ENCODE measurements at regions not wholly inside any gene's neighbourhood (a gene's known extent, or its start where the extent isn't known, plus 50 kb on each side); places are given as distances from the start of the nearest gene placed in this dataset.

DNA sequence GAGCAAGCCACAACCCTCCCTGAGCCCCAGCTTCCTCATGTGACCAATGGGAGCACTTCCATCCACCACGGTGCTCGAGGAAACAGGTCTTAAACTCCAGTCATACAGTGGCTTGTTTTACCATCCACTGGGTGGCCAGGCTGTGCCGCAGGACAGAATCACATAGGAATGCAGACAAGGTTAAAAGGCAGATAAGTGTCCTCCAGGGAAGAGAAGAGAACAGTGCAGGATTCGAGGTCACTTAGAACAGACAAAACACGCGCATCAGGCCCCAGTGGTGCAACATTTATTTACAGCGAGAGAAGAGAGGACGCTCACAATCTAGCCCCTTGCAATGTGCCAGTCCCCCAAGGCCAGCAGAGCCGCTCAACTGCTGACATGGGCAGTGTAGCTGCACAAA is 92.8 kb downstream of the TMEM130 start:
- no peak overlapping the region for H3K4me3 Mint-ChIP-seq (ENCODE audit: unreplicated experiment)
- H3K4me1 Mint-ChIP-seq (ENCODE audit: low read depth): no peaks in the 10 kb centered on the region
- TF ChIP-seq, protein P1, sequence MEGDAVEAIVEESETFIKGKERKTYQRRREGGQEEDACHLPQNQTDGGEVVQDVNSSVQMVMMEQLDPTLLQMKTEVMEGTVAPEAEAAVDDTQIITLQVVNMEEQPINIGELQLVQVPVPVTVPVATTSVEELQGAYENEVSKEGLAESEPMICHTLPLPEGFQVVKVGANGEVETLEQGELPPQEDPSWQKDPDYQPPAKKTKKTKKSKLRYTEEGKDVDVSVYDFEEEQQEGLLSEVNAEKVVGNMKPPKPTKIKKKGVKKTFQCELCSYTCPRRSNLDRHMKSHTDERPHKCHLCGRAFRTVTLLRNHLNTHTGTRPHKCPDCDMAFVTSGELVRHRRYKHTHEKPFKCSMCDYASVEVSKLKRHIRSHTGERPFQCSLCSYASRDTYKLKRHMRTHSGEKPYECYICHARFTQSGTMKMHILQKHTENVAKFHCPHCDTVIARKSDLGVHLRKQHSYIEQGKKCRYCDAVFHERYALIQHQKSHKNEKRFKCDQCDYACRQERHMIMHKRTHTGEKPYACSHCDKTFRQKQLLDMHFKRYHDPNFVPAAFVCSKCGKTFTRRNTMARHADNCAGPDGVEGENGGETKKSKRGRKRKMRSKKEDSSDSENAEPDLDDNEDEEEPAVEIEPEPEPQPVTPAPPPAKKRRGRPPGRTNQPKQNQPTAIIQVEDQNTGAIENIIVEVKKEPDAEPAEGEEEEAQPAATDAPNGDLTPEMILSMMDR (IDR thresholded peaks at IDR 0.05): no peak
- no peak for DNase-seq (ENCODE audit: low spot score)
- no peaks in the 10 kb centered on the region for H3K9me3 Mint-ChIP-seq (ENCODE audit: low read depth)
- H3K27ac Mint-ChIP-seq (ENCODE audit: unreplicated experiment): no peak overlapping the region
- H3K36me3 Mint-ChIP-seq (ENCODE audit: low read depth): no peaks in the 10 kb centered on the region
- H3K27me3 Mint-ChIP-seq (ENCODE audit: low read depth): peaks cover 9% of the 10 kb centered on the region

DNA sequence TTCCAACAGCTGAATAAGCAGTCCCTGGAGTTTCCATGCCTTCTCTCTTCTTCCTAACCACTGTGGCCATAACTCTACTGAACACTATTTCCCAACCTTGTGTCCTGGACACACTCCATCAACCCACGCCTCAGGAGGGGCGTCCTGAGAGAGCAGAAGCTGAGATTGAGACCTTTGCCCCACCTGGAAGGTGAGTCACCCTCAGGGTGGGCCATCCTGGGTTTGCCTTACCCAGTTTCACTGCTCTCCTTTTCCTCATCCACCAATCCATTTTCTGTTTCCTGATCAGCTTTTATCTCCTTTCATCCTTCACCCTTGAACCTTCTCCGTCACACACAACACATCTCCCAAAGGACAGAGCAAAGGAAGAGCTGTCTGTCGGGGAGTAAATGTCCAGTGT is 91.4 kb downstream of the TMEM130 start:
- Mint-ChIP-seq H3K27ac (ENCODE audit: unreplicated experiment) (no peak overlapping the region), H3K4me3 (ENCODE audit: unreplicated experiment) (no peak overlapping the region), H3K4me1 (ENCODE audit: low read depth) (no peaks in the 10 kb centered on the region), H3K36me3 (ENCODE audit: low read depth) (no peaks in the 10 kb centered on the region), H3K9me3 (ENCODE audit: low read depth) (no peaks in the 10 kb centered on the region), H3K27me3 (ENCODE audit: low read depth) (peaks cover 12% of the 10 kb centered on the region)
- TF ChIP-seq, protein P1 (IDR thresholded peaks at IDR 0.05): no peak
- no peak for DNase-seq (ENCODE audit: low spot score)

DNA sequence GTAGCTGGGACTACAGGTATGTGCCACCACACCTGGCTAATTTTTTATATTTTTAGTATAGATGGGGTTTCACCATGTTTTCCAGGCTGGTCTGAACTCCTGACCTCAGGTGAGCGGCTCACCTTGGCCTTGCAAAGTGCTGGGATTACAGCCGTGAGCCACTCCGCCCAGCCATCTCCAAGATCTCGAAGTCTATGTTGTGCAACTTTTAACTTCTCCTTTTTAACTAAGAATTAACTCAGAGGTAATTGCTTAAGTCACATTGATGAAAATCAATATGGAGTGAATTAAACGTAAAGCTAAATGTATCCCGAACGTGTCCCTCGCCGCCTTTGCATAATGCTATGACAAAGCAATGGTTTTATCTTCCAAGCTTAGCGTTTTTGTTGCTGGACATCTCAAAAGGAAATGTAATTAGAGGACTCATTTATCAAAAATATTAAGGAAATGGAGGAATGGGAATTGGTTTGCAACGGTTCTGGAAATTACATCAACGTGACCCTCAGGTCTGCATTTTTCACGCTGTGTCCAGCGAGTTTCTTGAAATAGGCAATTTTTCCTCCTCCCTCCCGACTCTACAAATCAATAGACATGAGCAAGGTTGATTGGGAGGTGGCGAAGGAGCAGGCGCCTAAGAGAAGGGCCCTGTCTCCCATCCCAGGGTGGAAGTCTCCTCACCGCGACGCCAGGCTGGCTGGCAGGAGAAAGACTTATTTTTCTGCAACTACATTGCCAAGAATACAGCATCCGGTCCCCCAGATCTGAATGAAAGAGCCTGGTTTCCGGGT is 89.8 kb downstream of the TMEM130 start:
- no peaks in the 10 kb centered on the region for H3K4me1 Mint-ChIP-seq (ENCODE audit: low read depth)
- DNase-seq (ENCODE audit: low spot score): no peak
- H3K27me3 Mint-ChIP-seq (ENCODE audit: low read depth): peaks cover 20% of the 10 kb centered on the region
- no peaks in the 10 kb centered on the region for H3K36me3 Mint-ChIP-seq (ENCODE audit: low read depth)
- TF ChIP-seq, protein P1 (IDR thresholded peaks at IDR 0.05): no peak
- no peak overlapping the region for H3K27ac Mint-ChIP-seq (ENCODE audit: unreplicated experiment)
- H3K4me3 Mint-ChIP-seq (ENCODE audit: unreplicated experiment): no peak overlapping the region
- no peaks in the 10 kb centered on the region for H3K9me3 Mint-ChIP-seq (ENCODE audit: low read depth)

DNA sequence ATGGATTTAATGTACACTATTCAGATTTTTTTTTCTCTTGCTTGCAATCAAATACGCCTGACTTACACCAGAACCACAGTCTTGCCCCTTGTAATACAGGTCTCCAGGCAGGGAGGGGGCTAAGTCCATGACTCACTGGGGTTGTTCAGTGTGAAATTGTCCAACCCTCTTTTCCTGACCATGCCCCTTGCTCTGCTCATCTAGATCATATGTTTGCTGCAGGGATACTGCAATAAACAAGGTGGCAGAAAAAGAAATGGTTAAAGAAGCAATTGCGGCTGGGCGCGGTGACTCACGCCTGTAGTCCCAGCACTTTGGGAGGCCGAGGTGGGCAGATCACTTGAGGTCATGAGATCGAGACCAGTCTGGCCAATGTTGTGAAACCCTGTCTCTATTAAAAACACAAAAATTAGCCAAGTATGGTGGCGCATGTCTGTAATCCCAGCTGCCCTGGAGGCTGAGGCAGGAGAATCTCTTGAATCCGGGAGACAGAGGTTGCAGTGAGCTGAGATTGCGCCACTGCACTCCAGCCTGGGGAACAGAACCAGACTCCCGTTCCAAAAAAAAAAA is 85.5 kb downstream of the TMEM130 start:
- H3K4me1 Mint-ChIP-seq (ENCODE audit: low read depth): peaks cover 3% of the 10 kb centered on the region
- H3K36me3 Mint-ChIP-seq (ENCODE audit: low read depth): no peaks in the 10 kb centered on the region
- H3K27me3 Mint-ChIP-seq (ENCODE audit: low read depth): peaks cover 26% of the 10 kb centered on the region
- no peak overlapping the region for H3K4me3 Mint-ChIP-seq (ENCODE audit: unreplicated experiment)
- H3K27ac Mint-ChIP-seq (ENCODE audit: unreplicated experiment): no peak overlapping the region
- TF ChIP-seq, protein P1 (IDR thresholded peaks at IDR 0.05): no peak
- DNase-seq (ENCODE audit: low spot score): no peak
- H3K9me3 Mint-ChIP-seq (ENCODE audit: low read depth): no peaks in the 10 kb centered on the region

DNA sequence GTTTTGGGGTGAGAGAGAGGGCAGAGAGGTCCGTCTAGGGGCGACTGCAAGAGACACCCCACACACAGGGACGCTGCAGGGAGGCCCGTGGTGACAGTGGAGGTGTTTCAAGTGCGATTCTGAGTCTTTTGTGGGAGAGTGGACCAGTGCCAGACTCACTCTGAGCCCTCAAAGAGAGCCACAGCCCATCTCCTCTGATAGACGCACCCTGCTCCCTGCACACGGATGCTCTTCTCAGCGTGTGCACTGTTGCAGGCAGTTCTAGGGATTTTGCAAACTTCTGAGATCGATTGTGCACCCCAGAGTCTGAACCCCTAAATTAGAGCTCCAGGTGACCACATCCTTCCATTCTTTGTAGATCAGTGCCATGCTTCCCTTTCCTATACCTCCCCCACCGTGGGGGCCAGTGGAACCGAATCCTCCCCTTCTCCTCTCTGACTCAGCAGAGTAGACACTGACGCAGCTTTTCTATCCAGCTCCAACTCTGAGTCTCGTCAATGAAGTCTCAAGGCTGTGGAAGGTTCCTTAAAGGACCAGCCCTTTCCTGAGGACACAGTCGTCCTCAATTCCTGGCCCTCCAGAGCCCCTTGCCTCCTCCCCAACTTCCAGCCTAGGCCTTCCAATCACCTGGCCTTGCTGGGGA is 83.8 kb downstream of the TMEM130 start:
- H3K27ac Mint-ChIP-seq (ENCODE audit: unreplicated experiment): no peak overlapping the region
- H3K36me3 Mint-ChIP-seq (ENCODE audit: low read depth): no peaks in the 10 kb centered on the region
- no peak for DNase-seq (ENCODE audit: low spot score)
- TF ChIP-seq, protein P1 (IDR thresholded peaks at IDR 0.05): no peak
- H3K4me1 Mint-ChIP-seq (ENCODE audit: low read depth): peaks cover 3% of the 10 kb centered on the region
- no peak overlapping the region for H3K4me3 Mint-ChIP-seq (ENCODE audit: unreplicated experiment)
- H3K9me3 Mint-ChIP-seq (ENCODE audit: low read depth): no peaks in the 10 kb centered on the region
- peaks cover 26% of the 10 kb centered on the region for H3K27me3 Mint-ChIP-seq (ENCODE audit: low read depth)
